HCT116 (cell line): ENCODE measurements at regions not wholly inside any gene's neighbourhood (a gene's known extent, or its start where the extent isn't known, plus 50 kb on each side); places are given as distances from the start of the nearest gene placed in this dataset.
"Not testable (repeated sequence)": the region's sequence is repeated elsewhere in the genome, so short reads cannot be mapped to it uniquely, and the experiment has no call there.

Experiments
- ATAC-seq: fragments of 200-7000 bp; cut with Tn5 transposase; 2 replicates; pipeline ENCODE4 v1.9.1; 2020; ENCODE audit warnings: mild to moderate bottlenecking, moderate library complexity
- BruUV-seq: library from RNA; stranded (reverse); fragments of 400-500 nt; replicated peaks from 2 replicates; lab custom pipeline; 2021; lab: Mats Ljungman, UMichigan
- CTCF ChIA-PET: fragments of 300-600 bp; sonication (Branson Sonifier 250); formaldehyde crosslinking; loops from one replicate; lab custom pipeline; 2021; ENCODE audit warnings: antibody characterized with exemption; lab: Charles Lee
- POLR2A ChIA-PET: fragments of 300-600, 350-600 bp; sonication (Branson Sonifier 250); formaldehyde crosslinking; loops from one replicate; lab custom pipeline; 2021; ENCODE audit warnings: antibody characterized with exemption; lab: Charles Lee
- RAD21 ChIA-PET, 2 experiments: fragments of 300-600 bp; sonication (Branson Sonifier 250); formaldehyde crosslinking; loops; one replicate each; lab custom pipeline; 2023; ENCODE audit warnings: low total read pairs in 2 of 2; ENCODE audit not compliant: uncharacterized antibody in 2 of 2, unreplicated experiment in 2 of 2, low non-redundant PET in 1 of 2; lab: Charles Lee
- DNase-seq: peaks from one replicate; pipeline ENCODE4 v3.0.0-alpha.2; 2010; ENCODE audit warnings: low read depth, low spot score
- H2AFZ ChIP-seq: fragments of 200-600 bp; shearing (Covaris generic), sonication (generic); 2 replicates; pipeline ENCODE4 v1.6.1; 2017; ENCODE audit warnings: low read depth, mixed run types, mixed read lengths, antibody characterized with exemption, low read length; ENCODE audit not compliant: poor library complexity, severe bottlenecking
- H3K27ac ChIP-seq: 2 replicates; pipeline ENCODE4 v1.5.1; 2012; ENCODE audit warnings: low read depth, low read length
- H3K27me3 ChIP-seq: fragments of 200-600 bp; sonication (generic); 2 replicates; pipeline ENCODE4 v1.6.1; 2016; ENCODE audit warnings: mixed run types, low read length, mixed read lengths; ENCODE audit not compliant: insufficient read depth
- H3K36me3 ChIP-seq, 2 experiments: fragments of 200-500 bp in 1 of 2; fragments of 200-600 bp in 1 of 2; sonication (Bioruptor generic) in 1 of 2; sonication (generic) in 1 of 2; 2 replicates each; pipeline versions ENCODE4 v1.5.1 to v1.6.1; 2014 to 2016; ENCODE audit warnings: low read length in 2 of 2, inconsistent platforms in 1 of 2, mixed read lengths in 1 of 2, mixed run types in 1 of 2; ENCODE audit not compliant: insufficient read depth in 2 of 2, control insufficient read depth in 1 of 2
- H3K4me1 ChIP-seq, 2 experiments: fragments of 200-600 bp in 1 of 2; sonication (generic) in 1 of 2; 2 replicates each; pipeline versions ENCODE4 v1.5.1 to v1.6.1; 2012 to 2017; ENCODE audit warnings: low read length in 2 of 2, inconsistent platforms in 1 of 2, mild to moderate bottlenecking in 1 of 2, mixed read lengths in 1 of 2, mixed run types in 1 of 2, moderate library complexity in 1 of 2; ENCODE audit not compliant: insufficient read depth in 2 of 2, control insufficient read depth in 1 of 2
- H3K4me2 ChIP-seq: fragments of 200-600 bp; sonication (generic); 2 replicates; pipeline ENCODE4 v1.6.1; 2017; ENCODE audit warnings: mixed run types, low read length, mixed read lengths
- H3K4me3 ChIP-seq, 2 experiments: fragments of 200-600 bp in 1 of 2; sonication (generic) in 1 of 2; replicated peaks in 1 of 2; 2 replicates each; pipeline ENCODE4 v1.5.1; 2011 to 2016; ENCODE audit warnings: low read length in 2 of 2, control low read depth in 1 of 2, low read depth in 1 of 2, mild to moderate bottlenecking in 1 of 2, mixed read lengths in 1 of 2, mixed run types in 1 of 2
- H3K79me2 ChIP-seq: fragments of 200-600 bp; sonication (generic); 2 replicates; pipeline ENCODE4 v1.6.1; 2017; ENCODE audit warnings: mild to moderate bottlenecking, mixed run types, low read length, moderate library complexity, mixed read lengths; ENCODE audit not compliant: insufficient read depth
- H3K9ac ChIP-seq: fragments of 200-600 bp; sonication (generic); 2 replicates; pipeline ENCODE4 v1.6.1; 2016; ENCODE audit warnings: low read length, mixed read lengths
- H3K9me2 ChIP-seq: fragments of 200-600 bp; sonication (generic), shearing (Covaris generic); 2 replicates; pipeline ENCODE4 v1.6.1; 2017; ENCODE audit warnings: mixed run types, mild to moderate bottlenecking, moderate library complexity; ENCODE audit not compliant: insufficient read depth
- H3K9me3 ChIP-seq, 2 experiments: fragments of 200-500 bp in 1 of 2; fragments of 200-600 bp in 1 of 2; sonication (Bioruptor generic) in 1 of 2; sonication (generic) in 1 of 2; 2 replicates each; pipeline ENCODE4 v1.6.1; 2014 to 2017; ENCODE audit warnings: low read length in 2 of 2, mixed read lengths in 2 of 2, inconsistent platforms in 1 of 2, low read depth in 1 of 2, mild to moderate bottlenecking in 1 of 2, mixed run types in 1 of 2, moderate library complexity in 1 of 2; ENCODE audit not compliant: control insufficient read depth in 1 of 2, insufficient read depth in 1 of 2
- H4K20me1 ChIP-seq: fragments of 200-600 bp; sonication (generic), shearing (Covaris generic); 2 replicates; pipeline ENCODE4 v1.6.1; 2017; ENCODE audit warnings: mixed run types, mild to moderate bottlenecking, moderate library complexity; ENCODE audit not compliant: insufficient read depth
- CTCF ChIP-seq, 3 experiments: fragments of 200-600 bp in 1 of 3; sonication (generic) in 1 of 3; IDR thresholded peaks in 2 of 3; conservative IDR thresholded peaks in 1 of 3; 2 replicates each; pipeline ENCODE4 v1.5.1; 2012 to 2017; ENCODE audit warnings: low read depth in 2 of 3, low read length in 2 of 3, antibody characterized with exemption in 1 of 3, borderline replicate concordance in 1 of 3, control low read depth in 1 of 3, mild to moderate bottlenecking in 1 of 3, mixed read lengths in 1 of 3, mixed run types in 1 of 3, moderate library complexity in 1 of 3; ENCODE audit not compliant: insufficient read depth in 1 of 3
- intact Hi-C: fragments of 100-400 bp; cut with micrococcal nuclease; formaldehyde crosslinking; loops from 2 replicates; pipeline ENCODE4 v1.10.0; 2022

GRCh38 chr7:149963985-149964384, 90.2 kb downstream of the ATP6V0E2 start:
- H3K9ac ChIP-seq, BruUV-seq, H2AFZ ChIP-seq, H3K36me3 ChIP-seq, H3K9me2 ChIP-seq, H3K9me3 ChIP-seq, H3K4me1 ChIP-seq, H3K79me2 ChIP-seq, H3K27me3 ChIP-seq, intact Hi-C loops, POLR2A ChIA-PET, H3K4me2 ChIP-seq, DNase-seq, H3K4me3 ChIP-seq, CTCF ChIA-PET, H4K20me1 ChIP-seq, RAD21 ChIA-PET, H3K27ac ChIP-seq: not testable (repeated sequence)
- peak; percentile 75 for ATAC-seq
- 0 out of 6 replicates have a peak, but pooled peaks of 2 of the 3 experiments have one; percentile 4 to 10 for TF ChIP-seq CTCF (IDR thresholded peaks at IDR 0.05 in 2 of 3, conservative IDR thresholded peaks at IDR 0.05 in 1 of 3; ENCODE audit: borderline replicate concordance in 1 of 3, insufficient read depth in 1 of 3, low read depth in 2 of 3, low read length in 2 of 3)

- H3K27me3 ChIP-seq, H3K36me3 ChIP-seq, H4K20me1 ChIP-seq, H3K79me2 ChIP-seq, ATAC-seq, DNase-seq, H3K27ac ChIP-seq, POLR2A ChIA-PET, BruUV-seq, H2AFZ ChIP-seq, H3K9me3 ChIP-seq, H3K4me2 ChIP-seq, H3K4me1 ChIP-seq, RAD21 ChIA-PET, H3K9ac ChIP-seq, H3K9me2 ChIP-seq, H3K4me3 ChIP-seq, intact Hi-C loops, CTCF ChIA-PET: not testable (repeated sequence)
Observed at GRCh38 chr7:149966444-149966843, 92.7 kb downstream of the ATP6V0E2 start.

- H3K27ac ChIP-seq, H3K9me2 ChIP-seq, H3K9me3 ChIP-seq, DNase-seq, BruUV-seq, H3K36me3 ChIP-seq, H4K20me1 ChIP-seq, H3K4me3 ChIP-seq, POLR2A ChIA-PET, H3K4me1 ChIP-seq, RAD21 ChIA-PET, H3K79me2 ChIP-seq, ATAC-seq, H3K4me2 ChIP-seq, H2AFZ ChIP-seq, H3K9ac ChIP-seq, CTCF ChIA-PET, H3K27me3 ChIP-seq, intact Hi-C loops: not testable (repeated sequence)
Observed at GRCh38 chr7:149972977-149973376, 99.2 kb downstream of the ATP6V0E2 start.

- H3K4me1 ChIP-seq, H2AFZ ChIP-seq, RAD21 ChIA-PET, H3K27me3 ChIP-seq, H3K4me3 ChIP-seq, H3K9me3 ChIP-seq, POLR2A ChIA-PET, H3K79me2 ChIP-seq, H3K27ac ChIP-seq, CTCF ChIA-PET, H4K20me1 ChIP-seq, H3K36me3 ChIP-seq, H3K9ac ChIP-seq, BruUV-seq, H3K9me2 ChIP-seq, DNase-seq, intact Hi-C loops, H3K4me2 ChIP-seq, ATAC-seq: not testable (repeated sequence)
Observed at GRCh38 chr7:149973681-149974080, 99.9 kb downstream of the ATP6V0E2 start.
